ENCODE measurements at regions not wholly inside any gene's neighbourhood (a gene's known extent, or its start where the extent isn't known, plus 50 kb on each side); places are given as distances from the start of the nearest gene placed in this dataset.

- peak; percentile 14 for DNase-seq
These were observed 947.7 kb downstream of the EFNB2 start for GRCh38 chr13:105587786-105588185.

GRCh38 chr13:105579821-105580710 is 955.4 kb downstream of the EFNB2 start:
- no peak for DNase-seq

- peak; percentile 55 for DNase-seq
These were observed 962.3 kb downstream of the EFNB2 start for GRCh38 chr13:105573136-105573535.

- DNase-seq = peak; percentile 21
These were observed 963.1 kb downstream of the EFNB2 start for GRCh38 chr13:105572401-105572800.

- no peak for DNase-seq
These were observed 965.6 kb downstream of the EFNB2 start for GRCh38 chr13:105569816-105570215.

- no peak for DNase-seq
These were observed 967.4 kb downstream of the EFNB2 start for GRCh38 chr13:105567951-105568525.

GRCh38 chr13:105565136-105565727 is 970.2 kb downstream of the EFNB2 start:
- peak; percentile 23 for DNase-seq

GRCh38 chr13:105552078-105552477 is 983.4 kb downstream of the EFNB2 start:
- DNase-seq = no peak

- DNase-seq = no peak
These were observed 987.6 kb downstream of the EFNB2 start for GRCh38 chr13:105547851-105548250.

- no peak for DNase-seq
These were observed 989.7 kb downstream of the EFNB2 start for GRCh38 chr13:105545811-105546210.

GRCh38 chr13:105543742-105544141 is 991.7 kb downstream of the EFNB2 start:
- peak; percentile 10 for DNase-seq

GRCh38 chr13:105541565-105541964 is 993.9 kb downstream of the EFNB2 start:
- DNase-seq = no peak

GRCh38 chr13:105538346-105538745 is 997.1 kb downstream of the EFNB2 start:
- no peak for DNase-seq

- no peak for DNase-seq
These were observed 998.3 kb downstream of the EFNB2 start for GRCh38 chr13:105537113-105537512.

GRCh38 chr13:105530468-105530867 is 1005.0 kb downstream of the EFNB2 start:
- no peak for DNase-seq

GRCh38 chr13:105527127-105527526 is 1008.3 kb downstream of the EFNB2 start:
- no peak for DNase-seq

- peak; percentile 13 for DNase-seq
These were observed 1015.7 kb downstream of the EFNB2 start for GRCh38 chr13:105519771-105520170.

- DNase-seq = peak; percentile 34
These were observed 1017.4 kb downstream of the EFNB2 start for GRCh38 chr13:105518086-105518485.

- DNase-seq = no peak
These were observed 1021.1 kb downstream of the EFNB2 start for GRCh38 chr13:105514401-105514800.

- no peak for DNase-seq
These were observed 1022.0 kb downstream of the EFNB2 start for GRCh38 chr13:105513448-105513847.

- DNase-seq = peak; percentile 15
These were observed 1025.3 kb downstream of the EFNB2 start for GRCh38 chr13:105509981-105510762.

- no peak for DNase-seq
These were observed 1029.0 kb downstream of the EFNB2 start for GRCh38 chr13:105506463-105506862.

- DNase-seq = no peak
These were observed 1033.3 kb downstream of the EFNB2 start for GRCh38 chr13:105502193-105502592.

Measured in fibroblast of skin of right quadriceps (primary cell).